ENCODE measurements at regions not wholly inside any gene's neighbourhood (a gene's known extent, or its start where the extent isn't known, plus 50 kb on each side); places are given as distances from the start of the nearest gene placed in this dataset.
"Not testable (repeated sequence)": the region's sequence is repeated elsewhere in the genome, so short reads cannot be mapped to it uniquely, and the experiment has no call there.

DNA sequence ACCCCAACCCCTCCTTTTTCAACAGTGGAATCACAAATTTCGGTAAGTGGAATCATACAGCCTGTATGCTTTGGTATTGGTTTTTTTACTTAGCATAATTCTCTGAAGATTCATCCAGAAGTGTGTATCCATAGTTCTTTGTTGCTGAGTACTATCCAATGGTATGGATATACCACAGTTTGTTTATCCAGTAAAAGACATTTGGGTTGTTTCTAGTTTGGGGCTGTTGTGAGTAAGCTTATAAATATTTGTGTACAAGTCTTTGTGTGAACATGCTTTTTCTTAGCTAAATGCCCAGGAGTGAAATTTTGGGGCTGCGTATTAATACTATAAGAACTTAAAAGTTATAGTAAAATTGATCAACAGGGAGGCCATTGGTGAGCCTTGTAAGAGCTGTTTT, 57.5 kb upstream of the GC start:
- no peak for DNase-seq (ENCODE audit: low read depth)

DNA sequence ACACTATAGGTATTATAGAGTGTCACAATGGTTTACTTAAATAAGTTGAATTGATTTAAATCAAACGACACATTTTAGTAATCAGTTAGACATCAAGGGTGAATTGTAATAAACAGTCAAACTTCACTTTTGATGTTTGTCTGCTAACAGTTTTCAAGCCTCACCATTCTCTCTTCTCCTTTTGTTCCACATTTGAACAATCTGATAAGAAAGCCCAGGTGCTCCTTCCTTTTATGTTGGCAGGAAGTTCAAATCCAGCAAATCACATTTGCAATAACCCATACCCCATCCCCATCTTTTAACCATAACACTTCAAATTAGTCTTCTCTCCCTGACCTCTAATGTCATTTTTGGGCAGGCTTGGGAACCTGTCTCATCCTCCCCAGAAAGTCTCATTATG, 63.4 kb upstream of the GC start:
- DNase-seq (ENCODE audit: low read depth): no peak

DNA sequence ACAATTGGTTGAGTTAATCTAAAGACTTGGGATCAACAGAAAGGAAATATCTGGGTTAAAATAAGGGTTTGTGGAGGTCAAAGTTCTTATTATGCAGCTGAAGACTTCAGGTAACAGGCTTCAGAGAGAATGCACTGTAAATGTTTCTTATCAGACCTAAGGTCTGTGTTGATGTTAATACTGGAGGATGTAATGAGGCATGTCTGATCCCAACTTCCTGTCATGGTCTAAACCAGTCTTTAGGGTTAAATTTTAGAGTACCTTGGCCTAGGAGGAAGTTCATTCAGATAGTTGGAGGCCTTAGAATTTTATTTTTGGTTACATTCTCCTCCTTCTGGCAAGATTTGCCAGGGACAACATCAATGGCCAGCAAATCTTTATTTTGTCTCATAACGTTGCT, 72.1 kb upstream of the GC start:
- no peak for DNase-seq (ENCODE audit: low read depth)

DNA sequence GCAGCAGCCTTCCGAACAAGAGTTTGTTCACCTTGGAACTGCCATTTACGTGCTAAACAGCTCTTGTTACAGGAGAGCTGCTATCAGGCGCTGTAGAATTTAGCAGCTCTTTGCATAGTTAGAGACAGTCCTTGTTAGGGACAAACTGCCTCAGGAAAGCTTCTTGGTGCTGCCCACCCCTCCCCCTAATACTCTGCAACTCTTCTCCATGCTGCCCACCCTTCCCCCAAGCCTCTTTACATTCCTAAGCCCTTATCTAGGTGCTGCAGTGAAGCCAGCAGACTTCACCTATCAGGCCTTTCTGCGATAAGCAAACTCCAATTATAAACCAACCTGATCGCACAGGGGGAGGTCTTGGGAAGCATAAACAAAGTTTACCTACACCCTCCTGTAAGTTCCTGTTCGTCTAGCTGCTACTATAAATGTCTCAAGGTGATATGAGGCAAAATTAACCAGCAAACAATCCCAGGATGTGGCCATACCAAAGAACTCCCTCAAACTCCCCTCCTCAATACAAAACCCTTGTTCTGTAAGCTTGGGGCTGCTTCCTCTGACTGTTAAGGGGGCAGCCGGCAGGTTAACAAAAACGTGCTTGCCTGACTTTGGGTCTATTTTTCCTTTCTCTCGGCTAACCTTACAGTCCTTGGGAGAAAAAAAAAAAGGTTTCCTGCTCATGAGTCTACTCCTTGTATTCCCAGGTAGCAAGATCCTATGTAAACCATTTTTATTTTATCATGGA, 74.0 kb upstream of the GC start:
- DNase-seq (ENCODE audit: low read depth): no peak

DNA sequence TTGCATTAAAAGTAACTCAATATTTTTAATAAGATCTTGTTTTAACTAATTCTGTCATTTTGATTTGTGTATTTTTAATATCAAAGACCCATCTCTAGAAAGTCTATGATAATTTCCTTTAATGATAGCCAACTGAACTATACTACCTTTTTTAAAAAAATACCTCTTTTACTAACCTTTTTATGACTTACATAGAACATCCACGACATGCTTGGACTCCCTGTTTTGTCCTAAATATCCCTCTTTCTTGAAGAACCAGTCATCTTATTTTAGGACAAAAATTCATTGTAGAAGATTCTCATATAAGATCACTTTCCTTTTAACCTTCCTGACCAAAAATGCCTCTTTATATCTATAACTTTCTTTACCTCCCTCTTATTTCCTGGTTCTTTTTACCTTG, 76.8 kb upstream of the GC start:
- no peak for DNase-seq (ENCODE audit: low read depth)

DNA sequence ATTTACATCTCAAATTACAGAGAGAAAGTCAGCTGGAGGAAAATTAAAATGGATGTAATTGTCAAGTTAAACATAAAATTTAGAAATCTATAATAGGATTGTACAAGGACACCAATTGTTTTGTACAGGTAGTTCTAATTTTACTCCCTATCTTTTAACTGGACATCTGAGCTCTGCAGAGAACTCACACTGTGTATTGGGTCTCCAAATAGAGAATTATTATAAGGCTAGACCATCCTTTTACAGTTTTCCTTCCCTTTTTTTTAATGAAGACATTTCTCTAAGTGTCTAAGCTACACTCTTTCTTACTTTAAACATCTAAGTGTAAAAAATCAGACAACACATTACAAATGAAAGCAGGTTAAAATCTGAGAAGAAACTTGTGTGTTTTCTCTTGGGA, 78.4 kb upstream of the GC start:
- DNase-seq (ENCODE audit: low read depth): no peak

DNA sequence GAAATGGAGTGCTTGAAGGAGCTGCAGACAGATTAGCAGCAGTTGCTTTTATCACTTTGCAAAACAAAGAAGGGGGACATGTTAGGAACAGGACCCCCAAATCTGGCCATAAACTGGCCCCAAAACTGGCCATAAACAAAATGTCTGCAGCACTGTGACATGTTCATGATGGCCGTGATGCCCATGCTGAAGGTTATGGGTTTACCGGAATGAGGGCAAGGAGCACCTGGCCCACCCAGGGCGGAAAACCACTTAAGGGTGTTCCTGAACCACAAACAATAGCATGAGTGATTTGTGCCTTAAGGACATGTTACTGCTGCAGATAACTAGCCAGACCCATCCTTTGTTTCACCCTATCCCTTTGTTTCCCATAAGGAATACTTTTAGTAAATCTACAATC, 79.6 kb upstream of the GC start:
- DNase-seq (ENCODE audit: low read depth): no peak

DNA sequence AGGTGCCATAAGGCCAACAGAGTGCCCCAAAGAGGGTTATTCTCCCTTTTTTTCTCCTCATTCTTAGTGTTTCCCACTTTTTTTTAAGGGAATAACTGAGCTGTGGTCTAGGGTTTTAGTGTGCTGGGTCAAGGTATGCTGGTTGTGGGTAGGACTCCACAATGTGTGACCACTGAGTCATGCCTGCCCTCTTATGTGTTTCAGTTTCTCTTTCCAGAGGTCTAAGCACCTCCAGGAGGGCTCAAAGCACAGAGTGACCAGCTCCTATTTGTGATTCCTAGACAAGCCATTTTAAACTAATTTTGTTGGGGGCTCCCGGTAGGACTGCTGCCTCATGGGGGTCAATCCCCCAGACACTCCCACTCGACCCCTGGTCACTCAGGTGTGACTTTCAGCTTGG, 80.5 kb upstream of the GC start:
- no peak for DNase-seq (ENCODE audit: low read depth)

DNA sequence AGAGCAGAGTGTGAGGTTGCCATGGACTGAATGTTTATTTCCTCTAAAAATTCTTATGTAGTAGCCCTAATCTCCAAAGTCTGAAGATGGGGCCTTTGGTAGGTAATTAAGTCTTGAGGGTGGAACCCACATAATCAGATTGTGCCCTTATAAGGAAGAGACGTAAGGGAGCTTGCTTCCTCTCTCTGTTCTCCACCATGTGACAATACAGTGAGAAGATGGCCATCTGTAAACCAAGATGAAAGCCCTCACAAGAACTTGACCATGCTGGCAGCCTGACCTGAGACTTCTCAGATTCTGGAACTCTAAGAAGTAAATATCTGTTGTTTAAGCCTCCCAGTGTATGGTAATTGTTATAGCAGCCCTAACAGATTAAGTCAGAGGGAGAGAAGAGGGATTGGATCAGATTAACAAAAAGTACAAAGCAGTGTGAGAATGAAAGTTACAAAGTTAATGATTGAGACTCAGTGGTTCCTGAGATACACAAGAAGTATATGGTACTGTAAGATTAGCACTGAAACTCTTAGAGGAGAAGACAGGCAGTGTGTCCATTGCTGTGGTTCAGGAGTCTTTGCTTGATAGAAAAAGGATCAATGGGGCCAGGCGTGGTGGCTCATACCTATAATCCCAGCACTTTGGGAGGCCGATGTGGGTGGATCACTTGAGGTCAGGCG, 82.5 kb upstream of the GC start:
- no peak for DNase-seq (ENCODE audit: low read depth)

DNA sequence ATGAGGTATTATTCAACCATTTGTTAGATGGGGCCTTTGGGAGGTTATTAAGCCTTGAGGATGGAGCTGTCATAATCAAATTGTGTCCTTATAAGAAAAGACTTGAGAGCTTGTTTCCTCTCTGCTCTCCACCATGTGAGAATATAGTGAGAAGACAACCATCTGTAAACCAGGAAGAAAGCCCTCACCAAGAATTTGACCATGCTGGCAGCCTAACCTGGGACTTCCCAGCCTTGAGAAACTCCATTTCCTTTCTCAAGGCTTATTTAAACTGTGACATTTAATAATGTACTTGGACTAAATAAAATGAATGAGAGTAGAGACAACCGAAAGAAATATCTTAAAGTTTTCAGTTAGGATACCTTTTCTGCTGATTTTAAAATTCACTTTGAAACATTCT, 83.7 kb upstream of the GC start:
- no peak for DNase-seq (ENCODE audit: low read depth)

DNA sequence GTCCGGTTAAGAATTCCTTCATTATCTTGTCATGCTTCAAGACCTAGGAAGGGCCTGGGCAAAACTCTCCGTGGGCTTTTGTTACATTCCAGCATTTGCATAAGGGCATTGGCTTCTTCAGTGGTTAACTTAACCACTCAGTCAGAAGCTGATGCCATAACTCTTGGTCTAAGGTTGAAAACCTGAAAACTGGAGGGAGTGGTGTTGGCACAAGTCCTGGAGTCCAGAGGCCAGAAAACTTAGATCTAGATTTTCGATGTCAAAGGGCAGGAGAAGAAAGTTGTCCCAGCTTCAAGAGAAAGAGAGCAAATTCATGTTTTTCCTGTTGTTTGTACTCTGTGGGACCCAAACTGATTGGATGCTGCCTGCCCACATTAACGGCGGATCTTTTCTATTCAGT, 86.6 kb upstream of the GC start:
- no peak for DNase-seq (ENCODE audit: low read depth)

DNA sequence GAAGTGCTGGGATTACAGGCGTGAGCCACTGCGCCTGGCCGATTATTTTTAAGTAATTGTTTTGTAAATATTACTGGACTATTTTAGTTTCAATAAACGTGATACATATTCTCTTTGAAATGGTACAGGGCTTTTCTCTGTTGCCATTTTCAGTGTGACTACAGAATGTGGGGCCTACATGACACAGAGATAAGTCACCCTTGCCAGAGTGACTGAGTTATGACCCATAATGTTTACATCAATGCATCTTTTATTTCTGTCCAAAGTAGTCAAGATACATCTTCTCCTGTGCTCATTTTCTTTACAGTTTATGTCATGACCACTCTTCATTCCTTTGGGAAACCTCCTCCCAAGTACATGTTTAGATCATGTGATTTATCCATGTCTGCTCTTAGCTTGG, 88.3 kb upstream of the GC start:
- no peak for DNase-seq (ENCODE audit: low read depth)

DNA sequence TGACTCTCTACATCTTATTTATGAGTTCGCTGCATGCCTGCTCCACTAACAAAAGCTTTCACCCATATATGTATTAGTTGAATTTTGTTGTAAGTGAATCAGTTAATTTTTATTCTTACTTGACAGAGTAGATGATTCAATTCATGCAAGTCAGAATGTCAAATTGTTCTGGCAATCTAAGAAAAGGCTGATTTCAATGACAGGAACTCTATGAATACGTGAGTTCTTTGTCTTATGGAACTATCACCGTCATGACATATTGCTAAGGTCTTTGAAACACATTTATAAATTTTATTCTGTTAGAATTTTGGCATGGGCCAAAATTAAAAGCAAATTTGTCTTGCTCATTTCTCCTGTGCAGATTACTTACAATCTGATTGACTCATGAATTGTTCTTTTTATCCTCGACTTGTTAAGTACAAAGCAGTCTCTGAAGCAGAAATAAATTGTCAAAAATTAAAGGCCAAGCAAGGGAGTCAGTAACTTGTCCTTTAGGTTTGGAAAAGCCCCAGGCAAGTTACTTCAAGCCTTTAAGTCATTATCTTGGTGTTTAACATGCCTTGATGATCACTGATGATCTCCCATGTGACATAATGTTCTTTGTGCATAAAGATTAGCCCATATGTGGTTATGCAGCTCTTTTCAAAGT, 89.0 kb upstream of the GC start:
- no peak for DNase-seq (ENCODE audit: low read depth)

DNA sequence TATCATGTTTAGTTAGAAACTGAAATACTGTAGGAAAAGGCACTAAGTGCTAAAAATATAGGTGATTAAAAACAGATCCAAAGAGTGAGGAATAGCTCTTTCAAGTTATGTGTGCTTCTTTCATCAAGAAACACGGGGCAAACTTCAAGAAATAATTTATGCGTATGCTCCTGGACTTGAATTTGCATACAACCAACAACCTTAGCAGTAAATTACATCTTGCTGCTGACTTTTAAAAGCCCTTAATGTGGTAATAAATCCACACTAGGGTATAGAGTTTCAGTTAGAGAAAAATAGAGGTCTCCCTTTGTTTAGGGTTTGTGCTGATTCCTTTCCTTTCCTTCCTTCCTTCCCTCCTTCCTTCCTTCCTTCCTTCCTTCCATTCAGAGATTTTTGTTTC, 94.5 kb upstream of the GC start:
- DNase-seq (ENCODE audit: low read depth): no peak

DNA sequence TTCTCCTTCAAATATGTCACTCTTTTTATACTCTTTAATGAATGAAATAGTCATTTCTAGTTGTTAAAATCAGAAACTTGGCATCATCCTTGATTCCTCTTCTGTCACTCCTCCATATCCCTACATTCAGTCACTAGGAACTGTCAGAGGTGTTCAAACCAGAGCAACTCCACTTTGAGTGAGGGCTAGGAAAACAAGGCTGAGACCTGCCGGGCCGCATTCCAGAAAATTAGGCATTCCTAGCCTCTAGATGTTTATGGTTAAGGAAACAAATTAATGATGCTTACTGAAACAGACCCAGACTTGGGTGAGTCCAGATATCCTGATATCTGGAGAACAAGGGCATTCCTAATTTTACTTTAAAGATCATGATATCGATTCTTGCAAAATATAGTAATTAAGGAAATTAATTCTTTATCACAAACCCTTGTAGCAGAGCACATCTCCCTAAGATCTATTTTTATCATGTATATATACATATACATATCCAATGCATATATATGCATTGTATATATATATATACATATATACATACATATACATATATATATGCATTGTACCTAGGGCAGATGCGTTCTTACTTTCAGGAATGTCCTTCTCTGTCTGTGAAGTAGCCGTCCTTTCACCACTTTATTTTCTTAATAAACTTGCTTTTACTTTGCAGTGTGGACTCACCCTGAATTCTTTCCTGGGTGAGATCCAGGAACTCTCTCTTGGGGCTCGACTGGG, 98.4 kb upstream of the GC start:
- no peak for DNase-seq (ENCODE audit: low read depth)

DNA sequence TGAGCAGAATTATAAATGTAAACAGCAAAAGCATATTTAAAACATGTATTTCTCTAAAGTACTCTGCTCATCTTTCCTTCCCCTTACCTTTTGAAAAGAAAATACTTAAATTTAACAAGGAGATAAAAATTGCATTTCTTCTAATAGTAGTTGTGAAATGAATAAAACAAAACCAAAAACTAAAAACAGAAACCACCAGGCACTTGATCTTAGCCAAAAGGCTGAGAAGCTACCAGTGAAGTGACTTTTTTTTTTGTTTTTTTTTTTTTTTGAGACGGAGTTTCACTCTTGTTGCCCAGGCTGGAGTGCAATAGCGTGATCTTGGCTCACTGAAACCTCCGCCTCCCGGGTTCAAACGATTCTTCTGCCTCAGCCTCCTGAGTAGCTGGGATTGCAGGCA, 116.5 kb upstream of the GC start:
- not testable (repeated sequence) for DNase-seq (ENCODE audit: low read depth)

DNA sequence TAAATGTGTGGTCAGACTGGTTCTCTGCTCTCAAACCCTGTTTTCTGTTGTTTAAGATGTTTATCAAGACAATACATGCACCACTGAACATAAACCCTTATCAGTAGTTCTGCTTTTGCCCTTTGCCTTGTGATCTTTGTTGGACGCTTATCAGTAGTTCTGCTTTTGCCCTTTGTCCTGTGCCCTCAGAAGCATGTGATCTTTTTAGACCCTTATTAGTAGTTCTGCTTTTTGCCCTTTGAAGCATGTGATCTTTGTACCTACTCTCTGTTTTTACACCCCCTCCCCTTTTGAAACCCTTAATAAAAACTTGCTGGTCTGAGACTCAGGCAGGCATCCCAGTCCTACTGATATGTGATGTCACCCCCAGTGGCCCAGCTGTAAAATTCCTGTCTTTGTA, 121.7 kb upstream of the GC start:
- DNase-seq (ENCODE audit: low read depth): not testable (repeated sequence)

DNA sequence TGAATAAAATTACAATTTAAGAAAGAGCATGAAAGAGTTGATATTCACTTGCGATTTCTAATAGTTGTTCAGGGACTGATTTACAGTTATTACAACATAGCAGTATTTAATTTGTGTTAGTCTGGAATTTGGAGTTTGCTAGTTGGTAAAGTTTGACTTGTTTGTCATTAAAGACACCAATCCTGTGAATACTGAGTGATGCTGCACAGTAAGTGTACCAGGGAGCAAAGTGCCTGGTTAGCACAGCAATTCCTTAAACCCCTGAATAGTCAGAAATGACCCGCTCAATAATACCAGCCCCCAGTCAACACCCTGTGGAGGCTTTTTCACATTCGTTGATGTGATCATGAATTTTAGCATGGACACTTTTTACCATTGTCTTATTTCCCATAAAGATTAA, 122.2 kb upstream of the GC start:
- DNase-seq (ENCODE audit: low read depth): no peak

DNA sequence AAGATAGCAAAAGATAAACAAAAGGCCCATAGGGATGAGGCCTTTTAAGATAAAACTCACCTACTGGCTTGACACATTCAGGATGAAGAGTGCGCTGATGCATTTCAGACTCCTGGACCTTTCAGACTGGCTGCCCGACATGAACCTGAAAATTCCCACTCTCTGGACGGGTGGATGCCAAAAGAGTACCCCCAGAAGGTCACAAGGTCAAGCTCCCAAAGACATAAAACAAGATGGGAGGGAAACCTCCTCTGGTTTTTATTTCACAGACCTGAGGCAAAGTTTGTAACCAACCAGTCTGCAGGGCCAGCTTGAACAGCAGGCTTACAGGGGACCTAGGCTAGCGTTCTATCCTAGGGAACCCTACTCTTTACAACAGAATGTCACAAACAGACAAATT, 123.2 kb upstream of the GC start:
- no peak for DNase-seq (ENCODE audit: low read depth)

DNA sequence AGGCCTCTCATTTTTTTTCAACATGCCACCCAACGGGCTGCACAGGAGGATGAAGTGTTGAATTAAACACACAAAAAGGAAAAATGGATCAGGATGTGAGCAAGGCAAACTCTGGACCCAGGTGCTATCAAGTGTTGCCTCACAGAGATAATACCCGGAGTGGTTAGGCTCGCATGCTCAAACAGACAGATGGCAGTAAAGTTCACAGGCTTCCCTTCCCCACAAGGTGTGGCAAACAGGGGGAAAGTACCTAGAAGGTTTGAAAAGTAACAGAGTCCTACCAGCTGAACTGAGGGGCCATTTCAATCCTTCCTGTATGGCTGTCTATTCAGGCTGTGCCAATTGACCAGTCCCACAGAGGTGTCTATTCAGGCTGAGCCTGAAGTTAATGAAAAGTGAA, 123.9 kb upstream of the GC start:
- no peak for DNase-seq (ENCODE audit: low read depth)

DNA sequence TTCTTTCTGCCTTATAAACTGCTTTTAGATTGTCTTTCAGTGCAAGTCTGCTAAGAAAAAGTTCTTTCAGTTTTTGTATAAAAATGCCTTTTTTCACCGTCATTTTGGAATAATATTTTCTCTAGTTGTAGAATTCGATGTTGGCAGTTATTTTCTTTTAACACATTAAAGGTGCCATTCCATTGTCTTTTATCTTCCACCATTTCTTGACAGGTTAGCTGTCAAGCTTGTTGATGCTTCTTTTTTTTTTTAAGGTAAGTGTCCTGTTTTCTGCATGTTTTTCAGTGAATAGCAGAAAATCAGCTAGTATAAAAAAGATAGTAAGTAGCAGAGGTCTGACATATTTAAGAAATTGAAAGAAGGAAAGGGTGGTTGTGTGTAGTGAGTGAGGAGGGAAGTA, 118.5 kb upstream of the NPFFR2 start:
- DNase-seq (ENCODE audit: low read depth): no peak

DNA sequence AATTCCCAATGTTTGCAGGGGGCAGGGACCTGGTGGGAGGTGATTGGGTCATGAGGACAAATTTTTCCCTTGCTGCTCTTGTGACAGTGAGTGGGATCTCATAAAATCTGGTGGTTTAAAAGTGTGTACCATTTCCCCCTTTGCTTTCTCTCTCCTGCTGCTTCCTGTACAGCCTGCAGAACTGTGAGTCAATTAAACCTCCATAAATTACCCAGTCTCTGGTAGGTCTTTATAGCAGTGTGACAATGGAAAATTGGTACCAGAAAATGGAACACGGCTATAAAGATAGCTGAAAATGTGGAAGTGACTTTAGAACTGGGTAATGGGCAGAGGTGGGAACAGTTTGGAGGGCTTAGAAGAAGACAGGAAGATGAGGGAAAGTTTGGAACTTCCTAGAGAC, 108.7 kb upstream of the NPFFR2 start:
- no peak for DNase-seq (ENCODE audit: low read depth)

DNA sequence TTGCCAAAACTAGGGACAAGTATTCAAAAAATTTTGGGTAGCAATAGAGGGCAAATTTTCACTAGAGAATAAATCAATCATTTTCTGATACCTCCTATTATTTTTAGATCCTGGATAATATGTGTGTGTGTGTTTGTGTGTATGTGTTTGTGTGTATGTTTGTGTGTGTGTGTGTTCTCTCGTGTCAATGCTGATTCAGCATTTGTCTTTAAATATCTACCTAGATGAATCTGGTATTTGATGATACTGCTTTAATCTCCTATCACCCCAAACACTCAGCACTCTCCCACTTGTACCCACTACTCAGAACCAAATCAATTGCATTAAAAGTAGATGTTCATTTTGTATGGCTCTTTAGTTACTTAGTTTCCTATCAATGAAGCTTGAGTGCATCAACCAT, 101.3 kb upstream of the NPFFR2 start:
- DNase-seq (ENCODE audit: low read depth): no peak

All from M059J (cell line).